Stomach (tissue), 4 donors: ENCODE measurements at regions not wholly inside any gene's neighbourhood (a gene's known extent, or its start where the extent isn't known, plus 50 kb on each side); places are given as distances from the start of the nearest gene placed in this dataset.

Experiments used
- POLR2AphosphoS5 ChIP-seq, 3 donors: sonication (generic); formaldehyde crosslinking; IDR thresholded peaks; one replicate each; pipeline ENCODE4 v1.6.1; 2016; ENCODE audit warnings: antibody characterized with exemption in 3 of 3
- TF ChIP-seq, protein P1 (sequence below), 7 experiments: fragments of 450-650 bp in 4 of 7; fragments of 200-600 bp in 3 of 7; sonication (generic) in 3 of 7; IDR thresholded peaks; one replicate each; pipeline ENCODE4 v1.5.1; 2016 to 2019; ENCODE audit warnings: antibody characterized with exemption in 7 of 7, control low read depth in 2 of 7, mild to moderate bottlenecking in 1 of 7

DNA sequence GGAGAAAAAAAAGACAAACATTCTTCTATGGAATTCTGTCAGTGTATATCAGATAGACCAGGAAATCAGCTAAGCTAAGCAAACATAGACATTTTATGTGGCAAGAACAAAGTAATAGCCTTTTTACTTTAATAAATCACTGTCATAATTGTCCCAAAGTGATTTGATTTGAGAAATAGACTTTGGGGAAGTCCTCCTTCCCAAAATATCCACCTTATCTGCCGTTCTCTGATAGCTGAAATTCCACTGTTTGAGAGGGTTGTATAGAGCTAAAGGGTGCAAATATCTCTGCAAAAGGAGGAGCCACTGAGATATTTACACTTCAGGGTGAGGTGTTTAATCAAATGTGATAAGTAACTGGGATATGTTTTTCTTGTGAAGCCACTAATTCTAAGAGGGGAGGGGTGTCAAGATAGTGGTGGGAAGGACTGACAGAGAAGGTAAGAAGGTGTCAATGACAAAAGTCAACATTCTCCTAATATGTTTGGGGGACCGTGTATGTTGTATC is 544.4 kb upstream of the JAG1 start:
- no peak for TF ChIP-seq POLR2AphosphoS5 (IDR thresholded peaks at IDR 0.05)
- TF ChIP-seq, protein P1, sequence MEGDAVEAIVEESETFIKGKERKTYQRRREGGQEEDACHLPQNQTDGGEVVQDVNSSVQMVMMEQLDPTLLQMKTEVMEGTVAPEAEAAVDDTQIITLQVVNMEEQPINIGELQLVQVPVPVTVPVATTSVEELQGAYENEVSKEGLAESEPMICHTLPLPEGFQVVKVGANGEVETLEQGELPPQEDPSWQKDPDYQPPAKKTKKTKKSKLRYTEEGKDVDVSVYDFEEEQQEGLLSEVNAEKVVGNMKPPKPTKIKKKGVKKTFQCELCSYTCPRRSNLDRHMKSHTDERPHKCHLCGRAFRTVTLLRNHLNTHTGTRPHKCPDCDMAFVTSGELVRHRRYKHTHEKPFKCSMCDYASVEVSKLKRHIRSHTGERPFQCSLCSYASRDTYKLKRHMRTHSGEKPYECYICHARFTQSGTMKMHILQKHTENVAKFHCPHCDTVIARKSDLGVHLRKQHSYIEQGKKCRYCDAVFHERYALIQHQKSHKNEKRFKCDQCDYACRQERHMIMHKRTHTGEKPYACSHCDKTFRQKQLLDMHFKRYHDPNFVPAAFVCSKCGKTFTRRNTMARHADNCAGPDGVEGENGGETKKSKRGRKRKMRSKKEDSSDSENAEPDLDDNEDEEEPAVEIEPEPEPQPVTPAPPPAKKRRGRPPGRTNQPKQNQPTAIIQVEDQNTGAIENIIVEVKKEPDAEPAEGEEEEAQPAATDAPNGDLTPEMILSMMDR (IDR thresholded peaks at IDR 0.05) = no peak
